GM18505 (cell line): ENCODE measurements at regions not wholly inside any gene's neighbourhood (a gene's known extent, or its start where the extent isn't known, plus 50 kb on each side); places are given as distances from the start of the nearest gene placed in this dataset.
"Not testable (repeated sequence)": the region's sequence is repeated elsewhere in the genome, so short reads cannot be mapped to it uniquely, and the experiment has no call there.

Experiments
- ATAC-seq: cut with Tn5 transposase; IDR thresholded peaks from one replicate; pipeline ENCODE4 v1.9.1; 2021; ENCODE audit not compliant: unreplicated experiment
- POLR2A ChIP-seq: IDR thresholded peaks from 4 replicates; pipeline ENCODE4 v1.6.1; 2011; ENCODE audit warnings: borderline replicate concordance; ENCODE audit not compliant: insufficient read depth, insufficient read length; ENCODE audit errors: extremely low read depth

GRCh38 chr5:87741881-87742280, 329.2 kb upstream of the CCNH start:
- ATAC-seq, result no peak
- TF ChIP-seq POLR2A, result no peak

GRCh38 chr5:87735923-87736322, 323.2 kb upstream of the CCNH start:
- ATAC-seq, result no peak
- no peak for TF ChIP-seq POLR2A

GRCh38 chr5:87733897-87734296, 321.2 kb upstream of the CCNH start:
- no peak for ATAC-seq

GRCh38 chr5:87732875-87733768, 320.4 kb upstream of the CCNH start:
- TF ChIP-seq POLR2A, result no peak
- no peak for ATAC-seq

More at GRCh38 chr5:87733897-87734296, 321.2 kb upstream of the CCNH start:
- TF ChIP-seq POLR2A, result no peak

- ATAC-seq, result no peak
Observed at GRCh38 chr5:87729781-87730180, 317.1 kb upstream of the CCNH start.

DNA sequence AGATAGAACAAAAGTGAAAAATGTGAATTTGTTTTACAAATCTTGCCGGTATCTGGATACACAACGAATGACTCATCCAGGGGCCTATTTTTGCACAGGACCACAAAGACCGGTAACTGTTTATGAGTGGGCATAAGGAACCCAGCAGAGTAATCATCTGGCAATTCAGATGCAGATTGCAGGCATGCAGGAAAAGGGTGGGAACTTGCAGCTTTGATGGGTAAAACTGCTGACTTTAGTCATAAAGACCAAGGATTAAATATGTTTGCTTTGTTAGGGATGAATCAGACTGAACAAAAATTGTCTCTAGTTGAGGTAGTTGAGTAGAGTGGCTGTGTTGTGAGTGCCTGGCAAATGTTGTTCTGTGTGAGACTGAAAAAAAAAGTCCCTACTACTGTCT, 309.6 kb upstream of the CCNH start:
- ATAC-seq, result no peak
- TF ChIP-seq POLR2A, result no peak

More at GRCh38 chr5:87729781-87730180, 317.1 kb upstream of the CCNH start:
- no peak for TF ChIP-seq POLR2A

DNA sequence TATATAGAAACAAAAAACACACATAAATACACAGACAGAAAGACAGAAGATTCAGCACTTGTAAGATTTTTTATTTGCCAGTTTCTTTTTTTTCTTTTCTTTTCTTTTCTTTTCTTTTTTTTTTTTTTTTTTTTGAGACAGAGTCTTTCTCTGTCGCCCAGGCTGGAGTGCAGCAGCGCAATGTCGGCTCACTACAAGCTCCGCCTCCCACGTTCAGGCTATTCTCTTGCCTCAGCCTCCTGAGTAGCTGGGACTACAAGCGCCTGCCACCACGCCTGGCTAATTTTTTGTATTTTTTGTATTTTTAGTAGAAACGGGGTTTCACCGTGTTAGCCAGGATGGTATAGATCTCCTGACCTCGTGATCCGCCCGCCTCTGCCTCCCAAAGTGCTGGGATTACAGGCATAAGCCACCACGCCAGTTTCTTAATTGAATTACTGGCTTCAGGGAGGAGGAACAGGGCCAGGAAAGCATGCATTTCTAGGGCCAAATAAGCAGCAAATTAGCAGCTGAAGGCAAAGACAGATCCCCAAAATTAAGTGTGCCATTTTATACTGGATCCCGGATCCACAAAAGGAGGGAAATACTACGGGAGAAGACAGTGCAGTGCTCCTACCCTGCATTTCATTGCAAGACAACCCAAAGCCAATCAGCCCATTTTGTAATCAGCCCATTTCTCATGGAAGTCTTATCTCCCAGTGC, 305.6 kb upstream of the CCNH start:
- not testable (repeated sequence) for ATAC-seq

DNA sequence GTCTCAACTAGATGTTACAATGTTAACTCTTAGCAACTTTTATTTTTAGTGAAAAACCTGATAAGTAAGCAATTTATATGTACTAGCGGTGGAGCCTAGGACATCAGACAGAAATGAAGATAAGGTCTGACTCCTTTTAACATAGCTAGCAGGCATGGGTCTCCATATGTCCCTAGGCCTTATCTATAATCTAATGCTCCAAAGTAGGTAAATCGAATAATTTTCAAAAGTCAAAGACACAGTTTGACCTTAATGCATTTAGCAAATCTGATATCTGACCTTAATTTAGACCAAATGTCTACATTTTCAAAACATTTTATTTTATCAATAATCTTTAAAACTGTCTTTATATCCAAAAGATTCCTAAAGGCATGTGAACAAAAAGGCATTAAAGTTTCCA, 305.0 kb upstream of the CCNH start:
- no peak for TF ChIP-seq POLR2A
- ATAC-seq, result no peak

- ATAC-seq, result no peak
- no peak for TF ChIP-seq POLR2A
Observed at GRCh38 chr5:87705876-87706275, 293.1 kb upstream of the CCNH start.

DNA sequence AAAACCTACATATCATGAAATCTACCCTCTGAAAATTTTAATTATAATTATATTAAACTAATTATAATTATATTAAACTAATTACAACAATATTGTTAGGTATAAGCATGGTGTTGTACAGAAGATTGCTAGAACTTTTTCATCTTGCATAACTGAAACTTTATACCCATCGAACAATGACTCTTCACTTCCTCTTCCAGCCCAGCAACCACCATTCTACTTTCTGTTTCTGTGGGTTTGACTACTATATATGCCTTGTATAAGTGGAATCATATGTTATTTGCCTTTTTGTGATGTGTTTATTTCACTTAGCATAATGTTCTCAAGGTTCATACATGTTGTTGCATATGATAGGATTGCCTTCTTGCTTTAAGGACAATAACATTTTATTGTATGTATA, 274.2 kb upstream of the CCNH start:
- no peak for TF ChIP-seq POLR2A
- peak; percentile 94 for ATAC-seq

DNA sequence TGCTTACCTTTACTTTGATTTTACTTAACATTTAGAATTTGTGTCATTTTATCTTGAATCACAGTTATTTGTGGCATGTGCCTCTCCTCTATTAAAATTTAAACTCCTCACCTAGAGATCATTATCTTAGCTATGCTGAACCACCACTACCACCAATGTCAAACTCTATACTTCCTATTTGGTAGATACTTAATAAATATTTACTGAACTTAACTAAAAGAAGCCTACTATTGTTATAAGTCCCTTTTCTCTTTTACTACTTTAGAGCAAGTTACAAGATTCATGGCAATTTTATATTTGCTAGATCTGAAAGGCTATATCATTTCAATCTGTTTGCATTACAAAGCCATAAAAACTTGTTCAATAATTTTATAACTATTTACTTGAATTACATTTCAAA, 273.3 kb upstream of the CCNH start:
- TF ChIP-seq POLR2A, result no peak
- ATAC-seq, result no peak

DNA sequence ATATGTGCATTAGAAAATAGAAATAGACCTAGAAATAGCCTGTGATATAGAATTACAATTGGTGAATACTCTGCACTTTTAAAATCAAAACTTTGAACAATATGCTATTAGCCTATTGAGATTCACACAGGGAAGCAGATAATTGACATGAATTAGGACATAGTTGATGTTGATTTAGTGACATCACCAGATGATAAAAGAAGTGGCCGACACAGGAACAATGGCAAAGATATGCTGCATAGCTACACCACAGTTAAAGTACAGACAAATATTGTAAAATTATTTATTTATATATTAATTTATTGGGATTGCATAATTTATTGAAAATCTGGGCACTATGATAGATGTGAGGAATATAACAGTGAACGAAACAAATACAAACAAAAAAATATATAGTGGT, 261.5 kb upstream of the CCNH start:
- no peak for TF ChIP-seq POLR2A
- ATAC-seq, result no peak

DNA sequence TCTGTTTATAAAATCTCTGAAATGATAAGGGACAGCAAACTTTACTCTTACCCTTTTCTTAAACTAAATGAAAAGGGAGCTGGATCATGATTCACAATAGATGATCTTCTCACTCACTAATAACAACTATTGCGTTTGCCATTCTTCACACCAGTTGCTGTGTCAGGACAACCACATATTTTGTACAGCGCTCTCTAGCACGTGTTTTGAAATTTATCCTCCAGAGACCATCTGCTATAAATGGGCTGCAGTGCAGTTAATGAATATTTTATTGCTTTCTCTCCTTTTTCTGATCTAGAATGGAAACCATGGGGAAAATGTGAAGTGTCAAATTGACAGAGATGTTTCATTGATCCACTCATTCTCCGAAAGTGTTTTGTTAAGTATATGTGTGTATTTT, 258.4 kb upstream of the CCNH start:
- ATAC-seq, result no peak
- TF ChIP-seq POLR2A, result no peak

- ATAC-seq, result no peak
- no peak for TF ChIP-seq POLR2A
Observed at GRCh38 chr5:87665166-87665565, 252.4 kb upstream of the CCNH start.

DNA sequence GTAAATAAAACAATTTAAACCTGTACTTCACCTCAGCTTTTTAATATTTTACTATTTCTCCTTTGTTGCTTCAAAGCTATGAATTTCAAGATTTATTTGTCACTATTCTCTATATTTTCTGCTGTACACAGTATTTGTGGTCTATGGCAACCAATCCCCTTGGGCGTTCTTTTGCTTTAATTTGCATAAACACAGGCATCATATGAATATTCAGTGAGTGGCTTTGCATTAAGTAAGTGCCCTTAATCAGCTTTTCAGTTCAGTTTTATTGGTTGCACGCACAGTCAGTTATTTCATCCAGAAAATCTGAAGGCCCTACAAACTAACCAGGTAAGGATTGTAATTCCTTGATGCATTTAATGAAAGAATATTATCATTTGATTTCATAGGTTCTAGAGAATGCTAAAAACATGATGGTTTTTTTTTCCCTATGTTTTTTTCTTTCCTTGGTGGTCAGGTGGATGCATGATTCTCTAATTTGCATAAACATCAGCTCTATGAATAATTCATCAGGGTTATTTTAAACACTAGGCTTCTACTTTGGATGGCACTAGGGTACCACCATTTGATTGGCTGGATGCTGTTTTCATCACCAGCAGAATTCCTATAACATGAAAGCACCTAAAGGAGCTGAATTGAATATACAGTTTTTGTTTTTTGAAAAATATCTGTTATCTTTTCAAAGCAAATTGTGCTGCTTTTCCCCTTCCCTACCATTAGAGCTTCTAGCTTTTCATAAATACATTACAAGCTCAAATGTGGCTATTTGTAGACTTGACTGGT, 249.2 kb upstream of the CCNH start:
- TF ChIP-seq POLR2A, result no peak
- ATAC-seq, result no peak
